Endothelial cell of umbilical vein (primary cell): ENCODE measurements at regions not wholly inside any gene's neighbourhood (a gene's known extent, or its start where the extent isn't known, plus 50 kb on each side); places are given as distances from the start of the nearest gene placed in this dataset.

Experiments
- BruUV-seq: library from RNA; stranded (reverse); fragments of 400-500 nt; replicated peaks from 2 replicates; lab custom pipeline; 2021; lab: Mats Ljungman, UMichigan
- CTCF ChIA-PET: fragments of 300-600, 350-600 bp; sonication (Branson Sonifier 250); formaldehyde crosslinking; loops from one replicate; lab custom pipeline; 2021; ENCODE audit warnings: antibody characterized with exemption, inconsistent platforms; lab: Charles Lee
- POLR2A ChIA-PET: fragments of 300-600, 350-600 bp; sonication (Branson Sonifier 250); formaldehyde crosslinking; loops from one replicate; lab custom pipeline; 2021; ENCODE audit warnings: antibody characterized with exemption, inconsistent platforms; lab: Charles Lee
- DNase-seq: peaks from one replicate; pipeline ENCODE4 v3.0.0-alpha.2; 2011; ENCODE audit warnings: low read depth, low spot score
- FAIRE-seq: peaks from 2 replicates; lab custom pipeline; 2011; peaks lifted over from hg19 to GRCh38; lab: Jason Lieb, UNC
- H2AFZ ChIP-seq: 2 replicates; pipeline ENCODE4 v1.6.0; 2012; ENCODE audit warnings: low read depth, low read length, control low read depth, inconsistent platforms
- H3K27ac ChIP-seq: 2 replicates; pipeline ENCODE4 v1.5.1; 2011; ENCODE audit warnings: low read depth, mild to moderate bottlenecking, control low read depth, low read length, moderate library complexity; ENCODE audit not compliant: insufficient read depth
- H3K27me3 ChIP-seq, 2 experiments: 2 replicates each; pipeline versions ENCODE4 v1.6.0 to v1.6.1; 2011; ENCODE audit warnings: low read length in 2 of 2, mixed read lengths in 1 of 2; ENCODE audit not compliant: control insufficient read depth in 2 of 2, insufficient read depth in 2 of 2
- H3K36me3 ChIP-seq, 2 experiments: 2 replicates in 1 of 2; 3 replicates in 1 of 2; pipeline ENCODE4 v1.5.1; 2011; ENCODE audit warnings: low read length in 2 of 2, mild to moderate bottlenecking in 1 of 2, moderate library complexity in 1 of 2; ENCODE audit not compliant: control insufficient read depth in 2 of 2, insufficient read depth in 2 of 2; ENCODE audit errors: extremely low read depth in 1 of 2
- H3K4me1 ChIP-seq: 3 replicates; pipeline ENCODE4 v1.5.1; 2011; ENCODE audit warnings: mild to moderate bottlenecking, low read length; ENCODE audit not compliant: control insufficient read depth, insufficient read depth; ENCODE audit errors: extremely low read depth
- H3K4me2 ChIP-seq: 2 replicates; pipeline ENCODE4 v1.6.1; 2011; ENCODE audit warnings: low read length, control low read depth, mixed read lengths; ENCODE audit not compliant: insufficient read depth
- H3K4me3 ChIP-seq, 3 experiments: fragments of 200-600 bp in 1 of 3; sonication (generic), shearing (Covaris generic) in 1 of 3; replicated peaks in 1 of 3; 2 replicates each; pipeline ENCODE4 v1.5.1; 2011 to 2016; ENCODE audit warnings: control low read depth in 3 of 3, low read length in 3 of 3, mild to moderate bottlenecking in 2 of 3, inconsistent platforms in 1 of 3, low read depth in 1 of 3, moderate library complexity in 1 of 3; ENCODE audit not compliant: insufficient read depth in 1 of 3
- H3K79me2 ChIP-seq: 2 replicates; pipeline ENCODE4 v1.6.0; 2012; ENCODE audit warnings: low read length, inconsistent platforms; ENCODE audit not compliant: control insufficient read depth, insufficient read depth
- H3K9ac ChIP-seq: replicated peaks from 2 replicates; pipeline ENCODE3; 2011; ENCODE audit warnings: low read length, control low read depth; ENCODE audit not compliant: insufficient read depth; ENCODE audit errors: extremely low read depth
- H3K9me1 ChIP-seq: replicated peaks from 3 replicates; pipeline ENCODE4 v1.6.0; 2011; ENCODE audit warnings: mild to moderate bottlenecking, low read length; ENCODE audit not compliant: control insufficient read depth, insufficient read depth; ENCODE audit errors: extremely low read depth
- H3K9me3 ChIP-seq: replicated peaks from 2 replicates; pipeline ENCODE4 v1.5.1; 2012; ENCODE audit warnings: low read length, inconsistent platforms; ENCODE audit not compliant: control insufficient read depth, insufficient read depth
- H4K20me1 ChIP-seq: replicated peaks from 2 replicates; pipeline ENCODE3; 2011; ENCODE audit warnings: mild to moderate bottlenecking, low read length; ENCODE audit not compliant: control insufficient read depth, insufficient read depth; ENCODE audit errors: extremely low read depth
- EZH2 ChIP-seq: IDR thresholded peaks from 2 replicates; pipeline ENCODE4 v1.6.1; 2012; ENCODE audit warnings: borderline replicate concordance, low read depth, mild to moderate bottlenecking, moderate library complexity, low read length, inconsistent platforms; ENCODE audit not compliant: severe bottlenecking
- FOS ChIP-seq: IDR thresholded peaks from 2 replicates; pipeline ENCODE4 v1.6.1; 2011; ENCODE audit warnings: mild to moderate bottlenecking, low read length, moderate library complexity, borderline replicate concordance; ENCODE audit not compliant: insufficient read depth
- GATA2 ChIP-seq: IDR thresholded peaks from 2 replicates; pipeline ENCODE4 v1.7.0; 2011; ENCODE audit warnings: low read depth, mild to moderate bottlenecking, moderate library complexity, mixed read lengths, low read length; ENCODE audit not compliant: insufficient read length, insufficient read depth
- JUN ChIP-seq: IDR thresholded peaks from 2 replicates; pipeline ENCODE4 v1.6.1; 2011; ENCODE audit warnings: borderline replicate concordance, low read depth; ENCODE audit not compliant: insufficient read length, insufficient read depth
- MYC ChIP-seq: IDR thresholded peaks from one replicate; pipeline ENCODE4 v1.6.1; 2011; ENCODE audit warnings: mild to moderate bottlenecking, low read depth, low read length
- POLR2A ChIP-seq: IDR thresholded peaks from 2 replicates; pipeline ENCODE4 v1.6.1; 2012; ENCODE audit warnings: low read depth, mild to moderate bottlenecking, control low read depth, low read length
- POLR2AphosphoS5 ChIP-seq: IDR thresholded peaks from 2 replicates; pipeline ENCODE4 v1.6.1; 2012; ENCODE audit warnings: low read depth, mild to moderate bottlenecking, control low read depth, low read length, moderate library complexity; ENCODE audit not compliant: insufficient read depth
- dilution Hi-C: fragments of 300-500 bp; cut with MboI; formaldehyde crosslinking; loops from one replicate; pipeline ENCODE4 v1.15.0; 2019; ENCODE audit warnings: low sequenced_read_pairs; ENCODE audit not compliant: extremely low pct_ligation_motif_present
- intact Hi-C: fragments of 100-400 bp; cut with micrococcal nuclease; formaldehyde crosslinking; loops from one replicate; pipeline ENCODE4 v1.10.0; 2022
- TF ChIP-seq, protein P1 (sequence below): IDR thresholded peaks from 2 replicates; pipeline ENCODE4 v1.6.1; 2011; ENCODE audit not compliant: insufficient read depth, insufficient read length
- TF ChIP-seq, protein P2 (sequence below), 2 donors: IDR thresholded peaks; 1 replicate in 1 of 2; 2 replicates in 1 of 2; pipeline ENCODE4 v1.5.1; 2011; ENCODE audit warnings: low read length in 2 of 2, mild to moderate bottlenecking in 2 of 2, moderate library complexity in 2 of 2, control low read depth in 1 of 2, inconsistent platforms in 1 of 2, low read depth in 1 of 2; ENCODE audit not compliant: insufficient read depth in 1 of 2; ENCODE audit errors: extremely low read depth in 1 of 2

DNA sequence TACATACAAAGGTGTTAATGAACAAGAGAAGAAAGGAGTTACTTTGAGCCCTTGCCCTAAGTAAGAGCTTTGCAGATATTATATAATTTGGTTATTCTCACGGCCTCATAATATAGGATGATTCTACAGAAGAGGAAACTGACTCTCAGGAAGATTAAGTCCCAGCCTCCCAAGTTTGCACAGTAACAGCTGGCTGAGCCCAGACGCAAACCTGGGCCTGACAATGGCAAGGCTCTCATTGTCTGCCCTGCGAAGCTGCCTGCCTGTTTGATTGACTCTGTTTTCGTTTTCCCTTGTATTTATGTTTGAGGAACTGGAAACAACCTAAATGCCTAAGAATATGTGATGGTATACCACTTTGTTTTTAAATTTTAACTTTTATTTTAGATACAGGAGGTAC, 76.2 kb upstream of the PGBD5 start:
- CTCF ChIA-PET: no interaction called here
- DNase-seq (no peak), FAIRE-seq (no peak)
- dilution Hi-C loops (no loop called here), intact Hi-C loops (no loop called here)
- Histone ChIP-seq H3K36me3 (no peaks in the 10 kb centered on the region), H4K20me1 (no peaks in the 10 kb centered on the region), H3K9ac (no peak overlapping the region), H3K9me1 (no peaks in the 10 kb centered on the region), H3K4me2 (no peak overlapping the region), H3K9me3 (no peaks in the 10 kb centered on the region), H2AFZ (no peak overlapping the region), H3K4me1 (no peaks in the 10 kb centered on the region), H3K4me3 (no peak overlapping the region), H3K27me3 (no peaks in the 10 kb centered on the region), H3K27ac (no peak overlapping the region), H3K79me2 (no peaks in the 10 kb centered on the region)
- POLR2A ChIA-PET: no interaction called here
- TF ChIP-seq POLR2AphosphoS5 (no peak), POLR2A (no peak), JUN (no peak), GATA2 (no peak), FOS (no peak), EZH2 (no peak), MYC (no peak)
- TF ChIP-seq, protein P1, sequence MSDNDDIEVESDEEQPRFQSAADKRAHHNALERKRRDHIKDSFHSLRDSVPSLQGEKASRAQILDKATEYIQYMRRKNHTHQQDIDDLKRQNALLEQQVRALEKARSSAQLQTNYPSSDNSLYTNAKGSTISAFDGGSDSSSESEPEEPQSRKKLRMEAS: no peak
- TF ChIP-seq, protein P2, sequence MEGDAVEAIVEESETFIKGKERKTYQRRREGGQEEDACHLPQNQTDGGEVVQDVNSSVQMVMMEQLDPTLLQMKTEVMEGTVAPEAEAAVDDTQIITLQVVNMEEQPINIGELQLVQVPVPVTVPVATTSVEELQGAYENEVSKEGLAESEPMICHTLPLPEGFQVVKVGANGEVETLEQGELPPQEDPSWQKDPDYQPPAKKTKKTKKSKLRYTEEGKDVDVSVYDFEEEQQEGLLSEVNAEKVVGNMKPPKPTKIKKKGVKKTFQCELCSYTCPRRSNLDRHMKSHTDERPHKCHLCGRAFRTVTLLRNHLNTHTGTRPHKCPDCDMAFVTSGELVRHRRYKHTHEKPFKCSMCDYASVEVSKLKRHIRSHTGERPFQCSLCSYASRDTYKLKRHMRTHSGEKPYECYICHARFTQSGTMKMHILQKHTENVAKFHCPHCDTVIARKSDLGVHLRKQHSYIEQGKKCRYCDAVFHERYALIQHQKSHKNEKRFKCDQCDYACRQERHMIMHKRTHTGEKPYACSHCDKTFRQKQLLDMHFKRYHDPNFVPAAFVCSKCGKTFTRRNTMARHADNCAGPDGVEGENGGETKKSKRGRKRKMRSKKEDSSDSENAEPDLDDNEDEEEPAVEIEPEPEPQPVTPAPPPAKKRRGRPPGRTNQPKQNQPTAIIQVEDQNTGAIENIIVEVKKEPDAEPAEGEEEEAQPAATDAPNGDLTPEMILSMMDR (IDR thresholded peaks at IDR 0.05; ENCODE audit: extremely low read depth in 1 of 2, insufficient read depth in 1 of 2, low read depth in 1 of 2, low read length in 2 of 2): no peak
- BruUV-seq: no TSS peak
